Astrocyte (in vitro differentiated cells and primary cell): ENCODE measurements at regions not wholly inside any gene's neighbourhood (a gene's known extent, or its start where the extent isn't known, plus 50 kb on each side); places are given as distances from the start of the nearest gene placed in this dataset.

ENCODE experiments used
- CTCF ChIP-seq: IDR thresholded peaks from 2 replicates; pipeline ENCODE4 v1.5.1; 2011; ENCODE audit warnings: low read depth, mild to moderate bottlenecking, inconsistent platforms, low read length, moderate library complexity; ENCODE audit not compliant: insufficient read depth
- EZH2 ChIP-seq: IDR thresholded peaks from 2 replicates; pipeline ENCODE4 v1.6.1; 2012; ENCODE audit warnings: mild to moderate bottlenecking, low read length, inconsistent platforms; ENCODE audit not compliant: insufficient read depth

- TF ChIP-seq CTCF (no peak), EZH2 (no peak)
Measured at GRCh38 chr10:108709927-108710722, 1213.2 kb downstream of the XPNPEP1 start.
